H9 (cell line): ENCODE measurements at regions not wholly inside any gene's neighbourhood (a gene's known extent, or its start where the extent isn't known, plus 50 kb on each side); places are given as distances from the start of the nearest gene placed in this dataset.

Experiments used
- DNase-seq: peaks from one replicate; pipeline ENCODE4 v3.0.0-alpha.2; 2017
- H2AFZ ChIP-seq: one replicate; pipeline ENCODE4 v1.6.1; 2013; ENCODE audit warnings: mild to moderate bottlenecking, low read length, control low read depth, moderate library complexity
- H2AK5ac ChIP-seq: 2 replicates; pipeline ENCODE4 v1.6.1; 2013; ENCODE audit warnings: low read length, control low read depth, mixed read lengths; ENCODE audit not compliant: insufficient read length
- H2BK120ac ChIP-seq: one replicate; pipeline ENCODE4 v1.6.1; 2013; ENCODE audit warnings: low read depth, mild to moderate bottlenecking, low read length, control low read depth, inconsistent platforms; ENCODE audit not compliant: poor library complexity, severe bottlenecking
- H2BK12ac ChIP-seq: 2 replicates; pipeline ENCODE4 v1.6.1; 2013; ENCODE audit warnings: low read length, control low read depth, mixed read lengths, low read depth; ENCODE audit not compliant: insufficient read length
- H2BK15ac ChIP-seq: 2 replicates; pipeline ENCODE4 v1.6.1; 2013; ENCODE audit warnings: low read depth, low read length, control low read depth
- H2BK20ac ChIP-seq: one replicate; pipeline ENCODE4 v1.6.1; 2013; ENCODE audit warnings: low read depth, mild to moderate bottlenecking, low read length, control low read depth, inconsistent platforms; ENCODE audit not compliant: poor library complexity, severe bottlenecking
- H2BK5ac ChIP-seq: 2 replicates; pipeline ENCODE4 v1.6.1; 2013; ENCODE audit warnings: low read length, control low read depth, mixed read lengths; ENCODE audit not compliant: insufficient read length
- H3K14ac ChIP-seq: 2 replicates; pipeline ENCODE4 v1.6.1; 2013; ENCODE audit warnings: low read length, control low read depth; ENCODE audit not compliant: insufficient read depth
- H3K18ac ChIP-seq: 2 replicates; pipeline ENCODE4 v1.6.1; 2013; ENCODE audit warnings: low read depth, mild to moderate bottlenecking, mixed read lengths, low read length, control low read depth; ENCODE audit not compliant: insufficient read length
- H3K23ac ChIP-seq: 2 replicates; pipeline ENCODE4 v1.6.1; 2013; ENCODE audit warnings: low read length, control low read depth, mixed read lengths, low read depth; ENCODE audit not compliant: insufficient read length
- H3K23me2 ChIP-seq: 2 replicates; pipeline ENCODE4 v1.6.1; 2013; ENCODE audit warnings: low read depth, mild to moderate bottlenecking, mixed read lengths, low read length, control low read depth; ENCODE audit not compliant: insufficient read length, poor library complexity, severe bottlenecking
- H3K27ac ChIP-seq: 2 replicates; pipeline ENCODE4 v1.5.1; 2013; ENCODE audit warnings: low read length, control low read depth, mixed read lengths, low read depth; ENCODE audit not compliant: insufficient read length
- H3K27me3 ChIP-seq: 2 replicates; pipeline ENCODE4 v1.6.1; 2013; ENCODE audit warnings: low read length, control low read depth, inconsistent platforms; ENCODE audit not compliant: insufficient read depth
- H3K4ac ChIP-seq: 2 replicates; pipeline ENCODE4 v1.6.1; 2013; ENCODE audit warnings: low read depth, mild to moderate bottlenecking, control low read depth, inconsistent platforms, low read length, moderate library complexity
- H3K4me1 ChIP-seq: 2 replicates; pipeline ENCODE4 v1.6.1; 2013; ENCODE audit warnings: low read length, control low read depth, inconsistent platforms; ENCODE audit not compliant: insufficient read depth
- H3K4me2 ChIP-seq: 2 replicates; pipeline ENCODE4 v1.6.1; 2013; ENCODE audit warnings: low read length, control low read depth, mixed read lengths; ENCODE audit not compliant: insufficient read length, insufficient read depth
- H3K56ac ChIP-seq: 2 replicates; pipeline ENCODE4 v1.6.1; 2013; ENCODE audit warnings: low read depth, mild to moderate bottlenecking, mixed read lengths, low read length, control low read depth; ENCODE audit not compliant: insufficient read length
- H3K79me1 ChIP-seq: 2 replicates; pipeline ENCODE4 v1.6.1; 2013; ENCODE audit warnings: low read depth, mild to moderate bottlenecking, moderate library complexity, low read length, control low read depth, inconsistent platforms; ENCODE audit not compliant: insufficient read depth, poor library complexity, severe bottlenecking
- H3K79me2 ChIP-seq: 2 replicates; pipeline ENCODE4 v1.6.1; 2013; ENCODE audit warnings: low read length, control low read depth, inconsistent platforms; ENCODE audit not compliant: insufficient read depth
- H3K9ac ChIP-seq: 2 replicates; pipeline ENCODE4 v1.6.1; 2013; ENCODE audit warnings: low read length, control low read depth, mixed read lengths; ENCODE audit not compliant: insufficient read length; ENCODE audit errors: extremely low read depth
- H3K9me3 ChIP-seq: one replicate; pipeline ENCODE4 v1.6.1; 2013; ENCODE audit warnings: low read depth, low read length, inconsistent platforms; ENCODE audit not compliant: control insufficient read depth
- H3T11ph ChIP-seq: one replicate; pipeline ENCODE4 v1.6.1; 2013; ENCODE audit warnings: mild to moderate bottlenecking, low read length, control low read depth, inconsistent platforms
- H4K20me1 ChIP-seq: one replicate; pipeline ENCODE4 v1.6.1; 2013; ENCODE audit not compliant: control insufficient read depth, insufficient read length, insufficient read depth
- H4K5ac ChIP-seq: 2 replicates; pipeline ENCODE4 v1.6.1; 2013; ENCODE audit warnings: low read depth, mild to moderate bottlenecking, mixed read lengths, low read length, control low read depth; ENCODE audit not compliant: insufficient read length
- H4K8ac ChIP-seq: replicated peaks from 2 replicates; pipeline ENCODE4 v1.6.1; 2013; ENCODE audit warnings: low read length, control low read depth, mixed read lengths, low read depth; ENCODE audit not compliant: insufficient read length
- H4K91ac ChIP-seq: 2 replicates; pipeline ENCODE4 v1.6.1; 2013; ENCODE audit warnings: low read depth, mild to moderate bottlenecking, moderate library complexity, mixed read lengths, low read length, control low read depth; ENCODE audit not compliant: insufficient read length
- H3K27ac Mint-ChIP-seq, 3 experiments: 2 replicates in 2 of 3; 3 replicates in 1 of 3; pipeline ENCODE4 v1.8.0; 2020 to 2021; ENCODE audit warnings: mixed read lengths in 3 of 3, mild to moderate bottlenecking in 1 of 3, moderate library complexity in 1 of 3
- H3K27me3 Mint-ChIP-seq: 2 replicates; pipeline ENCODE4 v1.8.0; 2021; ENCODE audit warnings: low read depth, mild to moderate bottlenecking, moderate library complexity, mixed read lengths
- H3K36me3 Mint-ChIP-seq, 3 experiments: 2 replicates in 2 of 3; 3 replicates in 1 of 3; pipeline ENCODE4 v1.8.0; 2020 to 2021; ENCODE audit warnings: low read depth in 3 of 3, mixed read lengths in 3 of 3; ENCODE audit not compliant: insufficient read depth in 1 of 3
- H3K4me1 Mint-ChIP-seq, 2 experiments: 2 replicates each; pipeline ENCODE4 v1.8.0; 2020; ENCODE audit warnings: mixed read lengths in 2 of 2
- H3K4me3 Mint-ChIP-seq, 2 experiments: 2 replicates in 1 of 2; 3 replicates in 1 of 2; pipeline ENCODE4 v1.8.0; 2020 to 2021; ENCODE audit warnings: mild to moderate bottlenecking in 2 of 2, mixed read lengths in 2 of 2, moderate library complexity in 1 of 2
- H3K9me3 Mint-ChIP-seq, 2 experiments: 2 replicates in 1 of 2; 3 replicates in 1 of 2; pipeline ENCODE4 v1.8.0; 2020; ENCODE audit warnings: mild to moderate bottlenecking in 2 of 2, mixed read lengths in 2 of 2, moderate library complexity in 1 of 2
- CTCF ChIP-seq: fragments of 200-600 bp; sonication (generic); conservative IDR thresholded peaks from 3 replicates; pipeline ENCODE4 v1.8.0; 2021; ENCODE audit warnings: antibody characterized with exemption, mild to moderate bottlenecking
- WGBS: extraction: QIAGEN DNeasy Blood & Tissue Kit; methylation state at CpG from one replicate; pipeline ENCODE4 v1.1.7; 2013; ENCODE audit warnings: missing lambda C conversion rate, low lambda C conversion rate, mixed read lengths; ENCODE audit not compliant: insufficient read length; ENCODE audit errors: extremely low coverage; 5-methylcytosine and 5-hydroxymethylcytosine counted together

- Histone ChIP-seq H4K5ac (no peak overlapping the region), H2BK120ac (no peak overlapping the region), H4K8ac (no peak overlapping the region), H3K27me3 (no peaks in the 10 kb centered on the region), H3K27ac (no peak overlapping the region), H3K9me3 (no peaks in the 10 kb centered on the region), H3K4me1 (no peaks in the 10 kb centered on the region), H3K23me2 (no peaks in the 10 kb centered on the region), H2AFZ (no peak overlapping the region), H3T11ph (no peak overlapping the region), H3K23ac (no peak overlapping the region), H2AK5ac (no peak overlapping the region), H3K56ac (no peak overlapping the region), H3K18ac (no peak overlapping the region), H2BK15ac (no peak overlapping the region), H3K14ac (no peak overlapping the region), H4K91ac (no peak overlapping the region), H2BK5ac (no peak overlapping the region), H2BK12ac (no peak overlapping the region), H3K9ac (no peak overlapping the region), H3K4me2 (no peak overlapping the region), H3K79me2 (no peaks in the 10 kb centered on the region), H3K4ac (no peak overlapping the region), H2BK20ac (no peak overlapping the region), H4K20me1 (no peaks in the 10 kb centered on the region), H3K79me1 (no peaks in the 10 kb centered on the region)
- no CpG with 5 or more reads among the region's 3 CpGs for WGBS
- Mint-ChIP-seq H3K27ac (no peak overlapping the region), H3K27me3 (no peaks in the 10 kb centered on the region; the same call in 1 of the 2 replicates), H3K36me3 (no peaks in the 10 kb centered on the region), H3K9me3 (no peaks in the 10 kb centered on the region), H3K4me3 (no peak overlapping the region), H3K4me1 (peaks cover 0 to 4% of the 10 kb centered on the region in 2 experiments; a peak in 2 of 4 replicates)
- no peak for DNase-seq
- TF ChIP-seq CTCF = no peak
These were observed 343.4 kb upstream of the RASGEF1B start for GRCh38 chr4:81814987-81815541.
